RWPE2 (cell line): ENCODE measurements at regions not wholly inside any gene's neighbourhood (a gene's known extent, or its start where the extent isn't known, plus 50 kb on each side); places are given as distances from the start of the nearest gene placed in this dataset.

Experiments
- ATAC-seq: fragments of 200-7000 bp; cut with Tn5 transposase; 3 replicates; pipeline ENCODE4 v1.9.1; 2021; ENCODE audit warnings: low read depth
- DNase-seq: peaks from one replicate; pipeline ENCODE4 v3.0.0-alpha.2; 2020; ENCODE audit warnings: low spot score
- H3K27ac ChIP-seq: fragments of 450-650 bp; 2 replicates; pipeline ENCODE4 v1.5.1; 2017; ENCODE audit warnings: mild to moderate bottlenecking; ENCODE audit not compliant: poor library complexity, severe bottlenecking
- H3K27me3 ChIP-seq: fragments of 250-450 bp; sonication (Bioruptor Pico); 2 replicates; pipeline ENCODE4 v1.5.1; 2021; ENCODE audit warnings: mild to moderate bottlenecking, moderate library complexity; ENCODE audit not compliant: insufficient read depth, poor library complexity, severe bottlenecking
- H3K36me3 ChIP-seq: fragments of 250-450 bp; sonication (Bioruptor Pico); 2 replicates; pipeline ENCODE4 v1.5.1; 2020; ENCODE audit warnings: low read depth, mild to moderate bottlenecking, moderate library complexity
- H3K4me1 ChIP-seq: fragments of 250-450 bp; sonication (Bioruptor Pico); 2 replicates; pipeline ENCODE4 v1.5.1; 2021; ENCODE audit warnings: mild to moderate bottlenecking, moderate library complexity; ENCODE audit not compliant: insufficient read depth, poor library complexity, severe bottlenecking
- H3K4me3 ChIP-seq: fragments of 250-450 bp; sonication (Bioruptor Pico); 2 replicates; pipeline ENCODE4 v1.5.1; 2021; ENCODE audit warnings: mild to moderate bottlenecking, moderate library complexity; ENCODE audit not compliant: severe bottlenecking
- H3K9me3 ChIP-seq: fragments of 250-450 bp; sonication (Bioruptor Pico); 2 replicates; pipeline ENCODE4 v1.5.1; 2021; ENCODE audit warnings: mild to moderate bottlenecking, moderate library complexity; ENCODE audit not compliant: severe bottlenecking
- CTCF ChIP-seq: fragments of 450-650 bp; IDR thresholded peaks from one replicate; pipeline ENCODE4 v1.5.1; 2017; ENCODE audit warnings: mild to moderate bottlenecking, moderate library complexity; ENCODE audit not compliant: poor library complexity, severe bottlenecking

- Histone ChIP-seq H3K27ac (no peak overlapping the region), H3K9me3 (peaks cover 2% of the 10 kb centered on the region), H3K27me3 (no peaks in the 10 kb centered on the region), H3K36me3 (no peaks in the 10 kb centered on the region), H3K4me3 (no peak overlapping the region), H3K4me1 (no peaks in the 10 kb centered on the region)
- DNase-seq = no peak
- no peak for TF ChIP-seq CTCF
- ATAC-seq = no peak
Observed at GRCh38 chr5:162360373-162360931, 292.9 kb downstream of the GABRG2 start.

- H3K4me1 ChIP-seq = no peaks in the 10 kb centered on the region
- peaks cover 4% of the 10 kb centered on the region for H3K9me3 ChIP-seq
- H3K27ac ChIP-seq = no peak overlapping the region
- no peak for DNase-seq
- H3K4me3 ChIP-seq = no peak overlapping the region
- TF ChIP-seq CTCF = no peak
- H3K27me3 ChIP-seq = no peaks in the 10 kb centered on the region
- ATAC-seq = no peak
- no peaks in the 10 kb centered on the region for H3K36me3 ChIP-seq
Observed at GRCh38 chr5:162372256-162372655, 304.7 kb downstream of the GABRG2 start.

- H3K9me3 ChIP-seq = no peaks in the 10 kb centered on the region
- no peak for TF ChIP-seq CTCF
- no peak for DNase-seq
- no peak overlapping the region for H3K27ac ChIP-seq
- no peaks in the 10 kb centered on the region for H3K36me3 ChIP-seq
- no peaks in the 10 kb centered on the region for H3K27me3 ChIP-seq
- H3K4me3 ChIP-seq = no peak overlapping the region
- H3K4me1 ChIP-seq = no peaks in the 10 kb centered on the region
- no peak for ATAC-seq
Observed at GRCh38 chr5:162377895-162378294, 310.3 kb downstream of the GABRG2 start.

GRCh38 chr5:162382839-162383238, 315.3 kb downstream of the GABRG2 start:
- no peaks in the 10 kb centered on the region for H3K4me1 ChIP-seq
- TF ChIP-seq CTCF = no peak
- ATAC-seq = no peak
- H3K36me3 ChIP-seq = no peaks in the 10 kb centered on the region
- no peak for DNase-seq
- no peak overlapping the region for H3K27ac ChIP-seq
- no peak overlapping the region for H3K4me3 ChIP-seq
- no peaks in the 10 kb centered on the region for H3K9me3 ChIP-seq
- H3K27me3 ChIP-seq = no peaks in the 10 kb centered on the region

- Histone ChIP-seq H3K27ac (no peak overlapping the region), H3K36me3 (no peaks in the 10 kb centered on the region), H3K4me1 (no peaks in the 10 kb centered on the region), H3K4me3 (no peak overlapping the region), H3K9me3 (no peaks in the 10 kb centered on the region), H3K27me3 (no peaks in the 10 kb centered on the region)
- TF ChIP-seq CTCF = no peak
- DNase-seq (no peak), ATAC-seq (no peak)
Observed at GRCh38 chr5:162384225-162384624, 316.7 kb downstream of the GABRG2 start.
